Vagina (tissue), 2 donors: ENCODE measurements at regions not wholly inside any gene's neighbourhood (a gene's known extent, or its start where the extent isn't known, plus 50 kb on each side); places are given as distances from the start of the nearest gene placed in this dataset.

Experiments used
- POLR2A ChIP-seq, 2 donors: fragments of 450-650 bp; IDR thresholded peaks; one replicate each; pipeline ENCODE4 v1.6.1; 2017; ENCODE audit warnings: antibody characterized with exemption in 2 of 2, mild to moderate bottlenecking in 2 of 2, moderate library complexity in 2 of 2
- TF ChIP-seq, protein P1 (sequence below), 3 experiments: fragments of 450-650 bp in 2 of 3; fragments of 200-600 bp in 1 of 3; sonication (generic) in 1 of 3; IDR thresholded peaks; one replicate each; pipeline ENCODE4 v1.5.1; 2017 to 2019; ENCODE audit warnings: antibody characterized with exemption in 3 of 3, mild to moderate bottlenecking in 2 of 3, moderate library complexity in 2 of 3

DNA sequence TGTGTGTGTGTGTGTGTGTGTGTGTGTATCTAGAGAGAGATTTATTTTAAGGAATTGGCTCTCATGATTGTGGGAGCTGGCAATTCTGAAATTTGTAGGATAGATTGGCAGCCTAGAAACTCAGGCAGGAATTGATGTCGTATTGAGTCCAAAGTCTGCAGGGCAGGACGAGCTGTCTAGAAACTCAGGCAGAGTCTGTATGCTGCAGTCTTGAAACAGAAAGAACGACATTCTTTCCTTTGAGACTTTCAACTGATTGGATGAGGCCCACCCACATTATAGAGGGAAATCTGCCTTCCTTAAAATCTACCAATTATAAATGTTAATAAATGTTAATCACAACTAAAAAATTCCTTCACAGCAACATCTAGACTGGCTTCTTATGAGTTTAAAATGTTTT, 436.6 kb upstream of the FANCL start:
- no peak for TF ChIP-seq POLR2A (IDR thresholded peaks at IDR 0.05)
- TF ChIP-seq, protein P1, sequence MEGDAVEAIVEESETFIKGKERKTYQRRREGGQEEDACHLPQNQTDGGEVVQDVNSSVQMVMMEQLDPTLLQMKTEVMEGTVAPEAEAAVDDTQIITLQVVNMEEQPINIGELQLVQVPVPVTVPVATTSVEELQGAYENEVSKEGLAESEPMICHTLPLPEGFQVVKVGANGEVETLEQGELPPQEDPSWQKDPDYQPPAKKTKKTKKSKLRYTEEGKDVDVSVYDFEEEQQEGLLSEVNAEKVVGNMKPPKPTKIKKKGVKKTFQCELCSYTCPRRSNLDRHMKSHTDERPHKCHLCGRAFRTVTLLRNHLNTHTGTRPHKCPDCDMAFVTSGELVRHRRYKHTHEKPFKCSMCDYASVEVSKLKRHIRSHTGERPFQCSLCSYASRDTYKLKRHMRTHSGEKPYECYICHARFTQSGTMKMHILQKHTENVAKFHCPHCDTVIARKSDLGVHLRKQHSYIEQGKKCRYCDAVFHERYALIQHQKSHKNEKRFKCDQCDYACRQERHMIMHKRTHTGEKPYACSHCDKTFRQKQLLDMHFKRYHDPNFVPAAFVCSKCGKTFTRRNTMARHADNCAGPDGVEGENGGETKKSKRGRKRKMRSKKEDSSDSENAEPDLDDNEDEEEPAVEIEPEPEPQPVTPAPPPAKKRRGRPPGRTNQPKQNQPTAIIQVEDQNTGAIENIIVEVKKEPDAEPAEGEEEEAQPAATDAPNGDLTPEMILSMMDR (IDR thresholded peaks at IDR 0.05): no peak
